Motor neuron (in vitro differentiated cells): ENCODE measurements at regions not wholly inside any gene's neighbourhood (a gene's known extent, or its start where the extent isn't known, plus 50 kb on each side); places are given as distances from the start of the nearest gene placed in this dataset.

Experiments used
- ATAC-seq, 8 experiments: fragments of 200-7000 bp; cut with Tn5 transposase; replicated peaks in 6 of 8; 2 replicates each; pipeline ENCODE4 v1.8.0; 2021; ENCODE audit warnings: mild to moderate bottlenecking in 8 of 8, moderate library complexity in 8 of 8
- H3K27ac ChIP-seq, 2 donors: fragments of 250-450 bp; sonication (Bioruptor Pico); 2 replicates each; pipeline ENCODE4 v1.9.0; 2021; ENCODE audit warnings: antibody characterized with exemption in 2 of 2, mild to moderate bottlenecking in 2 of 2, moderate library complexity in 1 of 2
- H3K4me1 ChIP-seq, 2 donors: fragments of 250-450 bp; sonication (Bioruptor Pico); replicated peaks in 1 of 2; 2 replicates each; pipeline ENCODE4 v1.6.1; 2021; ENCODE audit warnings: antibody characterized with exemption in 2 of 2, mild to moderate bottlenecking in 2 of 2, moderate library complexity in 1 of 2
- H3K4me3 ChIP-seq, 5 donors: fragments of 250-450 bp; sonication (Bioruptor Pico); 2 replicates each; pipeline ENCODE4 v1.9.0; 2021; ENCODE audit warnings: antibody characterized with exemption in 5 of 5, mild to moderate bottlenecking in 5 of 5, moderate library complexity in 4 of 5
- WGBS, 10 experiments: fragments of 450-650 bp; shearing (Covaris generic); methylation state at CpG; one replicate each; pipeline ENCODE4 v1.0.0; 2022; 5-methylcytosine and 5-hydroxymethylcytosine counted together
- in situ Hi-C, 9 experiments: fragments of 400-800 bp; cut with MboI; loops; one replicate each; pipeline ENCODE4 v1.15.0; 2021; ENCODE audit warnings: low sequenced_read_pairs in 9 of 9, low pct_unique_long_range_greater_than_20kb in 2 of 9; ENCODE audit not compliant: unreplicated experiment in 9 of 9

DNA sequence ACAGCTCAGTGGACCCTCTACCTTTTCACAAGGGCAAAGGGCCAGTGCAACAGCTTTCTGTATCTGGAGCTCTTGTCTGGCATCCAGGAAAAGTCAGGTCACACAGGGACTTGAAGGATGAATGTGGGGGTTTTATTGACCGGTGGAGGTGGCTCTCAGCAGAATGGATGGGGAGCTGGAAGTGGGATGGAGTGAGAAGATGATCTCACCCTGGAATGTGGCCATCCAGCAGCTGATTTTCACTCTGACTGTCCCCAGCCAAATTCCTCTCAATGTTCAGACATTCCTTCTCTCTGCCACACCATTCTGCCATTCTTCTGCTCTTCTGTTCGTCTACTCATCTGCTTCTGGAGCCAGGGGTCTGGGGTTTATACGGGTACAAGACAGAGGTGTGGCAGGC lies 1119.9 kb downstream of the TAF11L14 start:
- Histone ChIP-seq H3K4me1 (no peaks in the 10 kb centered on the region), H3K4me3 (no peak overlapping the region), H3K27ac (no peak overlapping the region)
- ATAC-seq: no peak
- WGBS, 10 experiments: 0 to 100% (median 80%) methylated on average over 1 to 3 of the region's 3 CpGs; no CpG with 5 or more reads in 3 of the 10 experiments
- in situ Hi-C loops: no loop called here

DNA sequence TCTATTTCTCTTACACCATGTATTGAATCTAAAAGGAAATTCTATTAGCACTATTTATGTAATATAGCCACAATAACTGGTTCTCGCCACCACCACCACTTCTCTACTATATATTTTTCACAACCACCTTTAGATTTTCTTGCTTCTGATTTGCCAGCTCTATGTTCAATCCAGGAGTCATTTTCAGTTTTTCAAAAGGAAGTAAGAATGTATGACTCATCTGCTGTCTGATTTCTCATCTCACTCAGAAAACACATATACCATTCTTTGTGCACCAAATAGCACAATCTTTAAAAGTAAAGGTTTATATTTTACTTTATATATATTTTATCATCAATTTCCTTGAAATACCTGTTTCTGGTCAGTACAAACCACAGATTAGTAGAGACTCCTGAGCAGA lies 1127.5 kb downstream of the TAF11L14 start:
- H3K4me3 ChIP-seq: no peak overlapping the region
- no peak overlapping the region for H3K27ac ChIP-seq
- no peaks in the 10 kb centered on the region for H3K4me1 ChIP-seq
- ATAC-seq: no peak
- WGBS, 10 experiments: 13 to 100% (median 91%) methylated on average over 1 of the region's 1 CpG; no CpG with 5 or more reads in 4 of the 10 experiments
- in situ Hi-C loops: no loop called here

DNA sequence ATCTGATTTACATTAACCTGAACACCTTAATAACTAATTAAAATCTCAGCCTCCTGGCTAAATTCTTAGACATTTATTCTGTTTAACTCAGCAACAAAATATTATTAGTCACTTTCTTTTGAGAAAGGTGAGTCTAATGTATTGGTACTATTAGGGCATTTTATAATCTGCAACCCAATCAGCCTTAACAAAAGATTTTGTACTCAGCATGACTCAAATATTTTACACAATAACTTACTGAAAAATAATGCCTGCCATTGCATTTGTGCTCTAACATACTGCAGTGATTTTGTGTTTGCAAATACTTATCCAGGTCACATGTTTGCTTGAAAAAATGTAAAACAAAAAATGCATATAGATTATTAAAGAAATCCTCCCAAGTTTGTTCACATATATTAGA lies 1129.9 kb downstream of the TAF11L14 start:
- no peak overlapping the region for H3K4me3 ChIP-seq
- no peaks in the 10 kb centered on the region for H3K4me1 ChIP-seq
- ATAC-seq: no peak
- in situ Hi-C loops: no loop called here
- H3K27ac ChIP-seq: no peak overlapping the region

DNA sequence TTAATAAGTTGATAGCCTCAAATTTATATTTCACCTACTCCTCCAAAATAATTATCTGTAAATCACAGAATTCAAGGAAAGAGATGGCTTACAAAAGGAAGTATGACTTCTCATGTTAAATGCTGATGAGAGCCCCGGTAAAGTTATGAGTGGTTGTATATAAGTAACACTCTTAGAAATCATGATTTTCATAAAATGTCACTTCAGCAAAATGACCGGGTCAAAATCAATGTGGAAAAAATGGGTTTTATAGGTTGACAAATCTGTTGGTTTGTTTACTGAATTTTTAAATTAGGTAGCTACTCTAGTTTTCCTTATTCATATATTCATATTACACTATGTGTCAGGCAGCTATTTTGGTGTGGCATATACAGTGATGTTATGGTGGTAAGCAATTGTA lies 1131.0 kb downstream of the TAF11L14 start:
- Histone ChIP-seq H3K4me1 (no peaks in the 10 kb centered on the region), H3K4me3 (no peak overlapping the region), H3K27ac (no peak overlapping the region)
- in situ Hi-C loops: no loop called here
- ATAC-seq: no peak
- WGBS, 10 experiments: 10 to 100% (median 90%) methylated on average over 1 to 2 of the region's 2 CpGs; no CpG with 5 or more reads in 1 of the 10 experiments

DNA sequence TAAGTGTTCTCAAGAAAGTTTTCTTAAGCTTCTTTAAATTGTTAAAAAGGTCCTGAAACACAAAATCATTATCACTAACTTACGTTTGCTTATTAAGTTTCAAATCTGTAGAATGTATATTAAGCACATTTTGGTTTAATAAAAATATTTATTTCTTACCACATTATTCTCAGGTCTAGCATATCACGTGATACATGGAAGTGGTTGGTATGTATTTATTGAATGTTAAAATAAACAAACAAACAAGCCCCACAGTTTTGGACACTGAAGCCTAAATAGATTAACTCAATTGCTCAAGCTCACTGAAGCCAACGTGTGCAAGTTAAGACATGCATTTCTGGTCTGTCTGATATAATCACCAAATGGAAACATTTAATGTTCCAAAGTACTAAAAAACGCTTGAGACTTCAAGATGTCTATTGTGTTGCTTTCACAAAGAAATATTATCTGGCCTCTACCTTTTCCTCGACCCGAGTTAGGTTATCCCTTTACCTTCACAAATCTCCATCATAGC lies 1136.9 kb downstream of the TAF11L14 start:
- Histone ChIP-seq H3K27ac (no peak overlapping the region), H3K4me3 (no peak overlapping the region), H3K4me1 (no peaks in the 10 kb centered on the region)
- no peak for ATAC-seq
- in situ Hi-C loops: no loop called here
- WGBS, 10 experiments: 13 to 94% (median 88%) methylated on average over 1 to 6 of the region's 6 CpGs; no CpG with 5 or more reads in 1 of the 10 experiments

DNA sequence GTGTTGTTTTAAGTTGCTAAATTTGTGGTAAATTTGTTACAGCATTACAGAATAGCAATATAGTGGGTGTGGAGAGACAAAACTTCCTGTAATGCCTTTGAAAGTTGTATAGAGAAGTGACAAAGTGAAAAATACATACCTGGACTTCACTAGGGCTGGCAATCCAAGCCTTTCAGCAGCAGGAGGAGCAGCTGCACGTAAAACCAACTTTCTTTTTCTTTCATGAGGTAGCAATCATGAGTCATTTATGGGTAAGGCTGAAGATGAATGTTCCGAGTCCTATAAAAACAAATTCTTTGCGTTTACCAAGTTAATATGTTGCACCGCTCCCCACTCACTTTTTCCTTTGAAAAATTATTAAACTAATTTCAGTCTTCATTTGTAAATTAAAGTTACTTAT lies 1138.2 kb downstream of the TAF11L14 start:
- H3K27ac ChIP-seq: no peak overlapping the region
- no peak overlapping the region for H3K4me3 ChIP-seq
- ATAC-seq: peak in 4 of 8 experiments; percentile 55 to 85 (median 75)
- no peaks in the 10 kb centered on the region for H3K4me1 ChIP-seq
- in situ Hi-C loops: no loop called here
- WGBS, 10 experiments: 0 to 80% (median 61%) methylated on average over 1 to 4 of the region's 4 CpGs

DNA sequence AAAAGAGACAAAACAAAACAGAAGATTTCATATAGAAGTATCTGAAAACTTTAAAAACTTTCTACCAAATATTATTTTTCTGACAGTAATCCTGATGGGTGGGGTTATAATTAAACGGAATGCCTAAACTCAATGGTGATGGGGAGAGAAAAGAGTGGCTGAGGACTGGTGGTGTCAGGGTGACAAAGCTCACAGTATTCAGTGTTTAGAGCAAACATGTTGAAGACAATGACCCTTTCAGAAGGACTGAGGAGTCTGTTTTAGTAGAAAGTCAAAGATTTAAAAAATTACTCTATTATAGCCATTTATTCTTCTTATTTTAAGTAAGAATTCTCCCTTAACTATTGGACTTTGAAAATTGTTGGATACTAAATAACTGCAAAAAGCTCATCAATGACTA lies 1144.0 kb downstream of the TAF11L14 start:
- Histone ChIP-seq H3K27ac (no peak overlapping the region), H3K4me3 (no peak overlapping the region), H3K4me1 (no peaks in the 10 kb centered on the region)
- peak in 1 of 8 experiments; percentile 53 for ATAC-seq
- in situ Hi-C loops: no loop called here
- WGBS, 10 experiments: 0 to 100% (median 39%) methylated on average over 1 of the region's 1 CpG

DNA sequence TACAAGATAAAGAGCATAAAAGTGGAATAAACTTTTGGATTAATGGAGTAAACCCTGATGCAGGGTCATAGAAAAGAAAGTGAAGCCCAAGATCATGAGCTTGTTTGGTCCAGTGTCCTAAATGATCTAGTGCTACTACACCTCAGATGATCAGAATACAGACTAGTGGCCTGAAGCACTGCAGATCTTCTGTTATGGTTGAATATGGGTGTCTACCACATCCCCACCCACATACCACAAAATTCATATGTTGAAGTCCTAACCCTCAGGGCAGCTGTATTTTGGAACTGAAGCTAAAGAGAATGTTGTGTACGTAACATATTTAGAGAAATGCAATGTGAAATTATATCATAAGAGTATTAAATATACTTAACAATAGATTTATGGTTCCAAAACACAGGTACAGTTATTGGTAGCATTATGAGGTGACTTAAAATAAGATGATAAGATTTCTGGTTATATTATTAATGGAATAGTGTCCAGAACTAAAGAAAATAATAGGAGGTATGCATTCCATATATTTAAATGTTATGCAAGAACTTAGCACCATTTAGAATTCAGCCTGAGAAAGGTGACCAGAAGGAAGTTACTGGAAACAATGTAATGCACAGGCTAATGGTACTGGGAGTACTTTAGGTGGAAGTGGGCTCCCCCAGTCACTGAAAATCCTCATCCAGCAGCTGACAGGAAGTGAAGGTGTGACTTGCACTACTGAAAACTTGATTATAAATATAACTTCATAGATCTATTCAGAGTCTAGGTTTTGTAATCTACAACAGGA lies 1155.1 kb downstream of the TAF11L14 start:
- Histone ChIP-seq H3K4me3 (no peak overlapping the region), H3K27ac (no peak overlapping the region), H3K4me1 (no peaks in the 10 kb centered on the region)
- peak in 3 of 8 experiments; percentile 86 to 97 (median 95) for ATAC-seq
- in situ Hi-C loops: no loop called here
- 0 to 100% (median 80%) methylated on average over 1 of the region's 1 CpG; no CpG with 5 or more reads in 1 of the 10 experiments for WGBS, 10 experiments

DNA sequence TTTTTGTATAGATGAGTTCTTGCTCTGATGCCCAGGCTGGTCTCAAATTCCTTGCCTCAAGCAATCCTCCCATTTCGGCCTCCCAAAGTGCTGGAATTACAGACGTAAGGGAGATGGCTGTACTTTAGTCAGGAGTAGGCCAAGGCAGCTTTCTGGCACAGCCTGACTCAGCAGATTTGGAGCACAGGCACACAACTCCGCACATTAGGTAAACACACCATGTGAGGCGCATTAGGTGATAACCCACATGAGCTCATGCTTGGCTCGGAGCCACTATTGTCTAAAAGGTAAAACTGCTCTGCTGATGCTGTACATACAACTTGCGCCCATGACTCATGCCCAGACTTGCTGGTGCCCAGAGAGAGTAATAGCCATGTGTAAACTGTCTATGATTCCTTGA lies 1157.9 kb downstream of the TAF11L14 start:
- Histone ChIP-seq H3K27ac (no peak overlapping the region), H3K4me1 (peaks cover 2 to 9% of the 10 kb centered on the region in 2 donors), H3K4me3 (no peak overlapping the region)
- in situ Hi-C loops: no loop called here
- WGBS, 10 experiments: 10 to 100% (median 98%) methylated on average over 1 to 4 of the region's 6 CpGs
- ATAC-seq: no peak

DNA sequence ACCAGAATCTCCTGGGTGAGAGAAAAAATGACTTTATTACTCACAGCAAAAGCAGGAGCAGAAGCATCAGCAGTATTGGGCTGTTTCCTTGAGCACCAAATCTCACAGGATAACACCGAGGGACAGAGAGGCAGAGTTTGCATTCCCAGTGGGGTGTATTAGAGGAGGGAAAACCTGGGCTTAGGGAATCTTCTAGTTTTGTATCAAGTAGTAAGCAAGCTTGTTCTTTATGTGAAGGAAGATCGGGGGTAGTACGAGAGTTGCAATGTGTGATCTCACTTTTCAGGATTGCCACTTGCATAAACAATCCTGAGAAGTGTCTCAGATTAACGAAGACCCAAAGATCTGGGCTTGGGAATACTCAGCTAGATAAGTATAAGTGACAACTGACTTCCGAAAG lies 1163.0 kb downstream of the TAF11L14 start:
- in situ Hi-C loops: no loop called here

DNA sequence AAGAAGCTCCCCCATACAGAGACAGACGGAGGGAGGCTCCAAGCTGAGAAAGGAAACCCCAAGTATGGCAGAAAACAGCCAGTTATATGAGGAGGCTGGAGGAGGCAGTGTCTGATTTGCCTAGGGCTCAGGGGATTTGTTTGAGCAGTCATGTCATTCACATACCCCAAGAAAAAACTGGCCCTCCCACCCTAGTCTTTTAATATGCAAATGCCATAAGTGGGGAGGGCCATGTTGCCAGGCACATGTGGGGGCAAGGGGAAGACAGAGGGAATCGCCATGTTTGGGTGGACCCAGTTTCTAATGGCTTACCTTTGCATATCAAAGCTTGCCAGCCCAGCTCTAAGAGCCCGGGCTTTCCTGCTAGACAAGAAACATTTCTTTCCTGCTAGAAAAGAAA lies 1163.8 kb downstream of the TAF11L14 start:
- Histone ChIP-seq H3K4me1 (peaks cover 11 to 12% of the 10 kb centered on the region in 2 donors), H3K4me3 (no peak overlapping the region), H3K27ac (no peak overlapping the region)
- peak in 3 of 8 experiments; percentile 29 to 53 (median 46) for ATAC-seq
- in situ Hi-C loops: no loop called here
- WGBS, 10 experiments: 0 to 33% (median 20%) methylated on average over 1 to 3 of the region's 3 CpGs; no CpG with 5 or more reads in 3 of the 10 experiments

More for the DNA sequence above, 1163.0 kb downstream of the TAF11L14 start:
- peak in 3 of 8 experiments; percentile 24 to 54 (median 37) for ATAC-seq
- Histone ChIP-seq H3K4me3 (no peak overlapping the region), H3K4me1 (peaks cover 11 to 12% of the 10 kb centered on the region in 2 donors), H3K27ac (no peak overlapping the region)
- 0 to 100% (median 47%) methylated on average over 2 to 5 of the region's 5 CpGs; no CpG with 5 or more reads in 1 of the 10 experiments for WGBS, 10 experiments

DNA sequence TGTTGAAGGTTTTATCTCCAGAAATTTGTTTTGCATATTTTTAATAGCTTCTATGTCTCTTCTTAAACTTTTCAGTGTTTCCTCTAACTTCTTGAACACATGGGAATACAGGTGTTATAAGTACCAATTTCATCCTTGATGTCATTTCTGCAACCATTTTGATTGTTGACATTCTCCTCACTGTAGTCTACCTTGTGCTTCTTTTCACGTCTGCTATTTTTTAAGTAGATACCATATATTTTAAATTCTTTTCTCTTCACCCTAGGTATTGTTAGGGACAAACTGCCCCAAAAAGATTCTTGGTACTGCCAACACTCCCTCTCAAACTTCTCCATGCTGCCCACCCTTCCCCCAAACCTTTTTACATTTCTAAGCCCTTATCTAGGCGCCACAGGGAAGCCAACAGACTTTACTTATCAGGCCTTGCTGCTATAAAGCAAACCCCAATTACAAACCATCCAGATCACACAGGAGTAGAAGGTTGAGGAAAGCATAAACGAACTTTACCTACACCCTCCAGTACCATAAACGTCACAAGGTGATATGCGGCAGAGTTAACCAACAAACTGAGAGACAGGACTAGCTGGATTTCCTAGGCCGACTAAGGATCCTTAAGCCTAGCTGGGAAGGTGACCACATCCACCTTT lies 1165.3 kb downstream of the TAF11L14 start:
- H3K4me3 ChIP-seq: no peak overlapping the region
- ATAC-seq: no peak
- no peak overlapping the region for H3K27ac ChIP-seq
- 10 to 100% (median 79%) methylated on average over 1 to 4 of the region's 6 CpGs; no CpG with 5 or more reads in 1 of the 10 experiments for WGBS, 10 experiments
- in situ Hi-C loops: no loop called here
- H3K4me1 ChIP-seq: peaks cover 11 to 12% of the 10 kb centered on the region in 2 donors

DNA sequence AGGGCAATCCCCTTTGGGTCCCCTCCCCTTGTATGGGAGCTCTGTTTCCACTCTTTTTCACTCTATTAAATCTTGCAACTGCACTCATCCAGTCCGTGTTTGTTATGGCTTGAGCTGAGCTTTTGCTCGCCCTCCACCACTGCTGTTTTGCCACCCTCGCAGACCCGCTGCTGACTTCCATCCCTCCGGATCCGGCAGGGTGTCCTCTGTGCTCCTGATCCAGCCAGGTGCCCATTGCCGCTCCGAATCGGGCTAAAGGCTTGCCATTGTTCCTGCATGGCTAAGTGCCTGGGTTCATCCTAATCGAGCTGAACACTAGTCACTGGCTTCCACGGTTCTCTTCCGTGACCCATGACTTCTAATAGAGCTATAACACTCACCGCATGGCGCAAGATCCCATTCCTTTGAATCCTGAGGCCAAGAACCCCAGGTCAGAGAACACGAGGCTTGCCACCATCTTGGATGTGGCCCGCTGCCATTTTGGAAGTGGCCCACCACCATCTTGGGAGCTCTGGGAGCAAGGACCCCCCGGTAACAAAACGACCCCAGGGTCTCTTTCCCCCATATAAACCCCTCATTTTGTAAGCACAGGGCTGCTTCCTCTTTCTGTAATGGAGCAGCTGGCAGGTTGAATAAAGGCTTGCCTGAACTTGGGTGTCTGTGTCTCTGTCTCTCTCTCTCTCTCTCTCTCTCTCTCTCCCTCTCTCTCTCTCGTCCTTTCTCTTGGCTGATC lies 1166.2 kb downstream of the TAF11L14 start:
- H3K27ac ChIP-seq: no peak overlapping the region
- WGBS, 10 experiments: 4 to 88% (median 80%) methylated on average over 1 to 15 of the region's 19 CpGs; no CpG with 5 or more reads in 3 of the 10 experiments
- no peak overlapping the region for H3K4me3 ChIP-seq
- no peak for ATAC-seq
- peaks cover 9 to 11% of the 10 kb centered on the region in 2 donors for H3K4me1 ChIP-seq
- in situ Hi-C loops: no loop called here
